Activated T-cell treated with anti-CD3 and anti-CD28 coated beads for 24 hours (primary cell): ENCODE measurements at regions not wholly inside any gene's neighbourhood (a gene's known extent, or its start where the extent isn't known, plus 50 kb on each side); places are given as distances from the start of the nearest gene placed in this dataset.

ENCODE experiments used
- DNase-seq: peaks from one replicate; pipeline ENCODE4 v3.0.0-alpha.2; 2020; ENCODE audit warnings: low read depth

GRCh38 chr14:71675900-71676287 is 256.3 kb upstream of the RGS6 start:
- no peak for DNase-seq

- no peak for DNase-seq
Measured at GRCh38 chr14:71680736-71681387, 251.4 kb upstream of the RGS6 start.

- DNase-seq, result no peak
Measured at GRCh38 chr14:71682337-71682736, 249.9 kb upstream of the RGS6 start.

GRCh38 chr14:71684323-71684722 is 247.9 kb upstream of the RGS6 start:
- DNase-seq, result no peak

GRCh38 chr14:71686677-71687076 is 245.6 kb upstream of the RGS6 start:
- DNase-seq, result no peak

- no peak for DNase-seq
Measured at GRCh38 chr14:71687166-71687831, 244.9 kb upstream of the RGS6 start.

- DNase-seq, result no peak
Measured at GRCh38 chr14:71688576-71688975, 243.7 kb upstream of the RGS6 start.

GRCh38 chr14:71690478-71690877 is 241.8 kb upstream of the RGS6 start:
- no peak for DNase-seq

GRCh38 chr14:71692496-71692895 is 239.7 kb upstream of the RGS6 start:
- no peak for DNase-seq

- DNase-seq, result no peak
Measured at GRCh38 chr14:71693381-71693780, 238.8 kb upstream of the RGS6 start.

GRCh38 chr14:71694591-71695530 is 237.4 kb upstream of the RGS6 start:
- DNase-seq, result no peak

- no peak for DNase-seq
Measured at GRCh38 chr14:71695611-71696350, 236.4 kb upstream of the RGS6 start.

- DNase-seq, result no peak
Measured at GRCh38 chr14:71698027-71698426, 234.2 kb upstream of the RGS6 start.

- no peak for DNase-seq
Measured at GRCh38 chr14:71698673-71699072, 233.6 kb upstream of the RGS6 start.

- DNase-seq, result no peak
Measured at GRCh38 chr14:71701990-71702389, 230.2 kb upstream of the RGS6 start.

GRCh38 chr14:71702786-71703185 is 229.4 kb upstream of the RGS6 start:
- DNase-seq, result no peak

- no peak for DNase-seq
Measured at GRCh38 chr14:71703477-71703876, 228.8 kb upstream of the RGS6 start.

GRCh38 chr14:71704210-71704609 is 228.0 kb upstream of the RGS6 start:
- DNase-seq, result no peak

- no peak for DNase-seq
Measured at GRCh38 chr14:71705460-71705859, 226.8 kb upstream of the RGS6 start.

GRCh38 chr14:71709076-71709475 is 223.2 kb upstream of the RGS6 start:
- no peak for DNase-seq

- DNase-seq, result no peak
Measured at GRCh38 chr14:71709987-71710386, 222.2 kb upstream of the RGS6 start.

- DNase-seq, result no peak
Measured at GRCh38 chr14:71711125-71711524, 221.1 kb upstream of the RGS6 start.
